VCaP (cell line): ENCODE measurements at regions not wholly inside any gene's neighbourhood (a gene's known extent, or its start where the extent isn't known, plus 50 kb on each side); places are given as distances from the start of the nearest gene placed in this dataset.

Experiments
- H3K27ac ChIP-seq: fragments of 450-650 bp; 2 replicates; pipeline ENCODE4 v1.5.1; 2017
- CTCF ChIP-seq: fragments of 450-650 bp; conservative IDR thresholded peaks from 2 replicates; pipeline ENCODE4 v1.5.1; 2017; ENCODE audit warnings: mild to moderate bottlenecking, moderate library complexity

- H3K27ac ChIP-seq = no peak overlapping the region
- no peak for TF ChIP-seq CTCF
These were observed 120.4 kb upstream of the MEF2A start for GRCh38 chr15:99445272-99445850.

DNA sequence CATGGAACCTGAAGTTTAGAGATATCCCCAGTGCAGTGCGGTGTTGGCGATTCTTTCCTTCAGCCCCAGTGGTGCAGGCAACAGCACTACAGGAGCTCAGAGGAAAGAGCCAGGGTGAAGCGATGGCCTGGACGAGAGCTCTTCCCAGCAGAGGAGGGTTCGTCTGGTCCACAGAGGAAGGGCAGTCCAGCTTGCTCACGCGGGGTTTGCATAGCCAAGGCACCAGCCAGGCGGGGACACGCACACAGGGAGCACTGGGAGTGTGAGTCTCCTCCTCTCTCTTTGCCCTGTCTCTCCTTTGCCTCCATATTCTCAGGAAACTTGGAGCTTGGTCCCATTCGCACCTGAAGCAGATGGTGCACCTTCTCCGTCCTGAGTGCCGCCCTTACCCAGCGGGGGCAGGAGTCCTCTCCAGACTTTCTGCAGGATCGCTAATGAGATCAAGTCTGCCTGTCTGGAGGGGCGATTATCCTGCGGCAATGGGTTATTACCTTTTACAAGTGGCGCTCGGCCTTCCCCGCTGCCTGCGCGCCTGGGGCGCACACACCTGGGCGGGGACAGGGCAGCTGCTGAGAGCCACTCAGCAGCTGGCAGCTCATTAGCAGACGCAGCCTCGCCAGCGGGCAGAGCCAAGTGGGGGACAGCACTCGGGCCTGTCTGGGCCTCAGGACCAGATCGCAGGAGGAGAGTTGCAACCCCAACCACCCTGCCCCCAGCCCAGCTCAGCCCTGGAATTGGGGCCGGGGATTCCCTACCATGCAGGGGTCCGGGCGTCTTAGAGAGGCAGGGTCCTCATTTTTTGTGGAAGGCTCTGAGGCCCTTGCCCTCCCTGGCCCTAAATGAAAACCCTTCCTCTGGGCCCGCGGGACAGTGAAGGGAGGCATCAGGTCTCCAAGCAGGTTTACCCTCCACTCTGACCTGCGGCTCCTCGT lies 119.0 kb upstream of the MEF2A start:
- no peak for TF ChIP-seq CTCF
- H3K27ac ChIP-seq = no peak overlapping the region

DNA sequence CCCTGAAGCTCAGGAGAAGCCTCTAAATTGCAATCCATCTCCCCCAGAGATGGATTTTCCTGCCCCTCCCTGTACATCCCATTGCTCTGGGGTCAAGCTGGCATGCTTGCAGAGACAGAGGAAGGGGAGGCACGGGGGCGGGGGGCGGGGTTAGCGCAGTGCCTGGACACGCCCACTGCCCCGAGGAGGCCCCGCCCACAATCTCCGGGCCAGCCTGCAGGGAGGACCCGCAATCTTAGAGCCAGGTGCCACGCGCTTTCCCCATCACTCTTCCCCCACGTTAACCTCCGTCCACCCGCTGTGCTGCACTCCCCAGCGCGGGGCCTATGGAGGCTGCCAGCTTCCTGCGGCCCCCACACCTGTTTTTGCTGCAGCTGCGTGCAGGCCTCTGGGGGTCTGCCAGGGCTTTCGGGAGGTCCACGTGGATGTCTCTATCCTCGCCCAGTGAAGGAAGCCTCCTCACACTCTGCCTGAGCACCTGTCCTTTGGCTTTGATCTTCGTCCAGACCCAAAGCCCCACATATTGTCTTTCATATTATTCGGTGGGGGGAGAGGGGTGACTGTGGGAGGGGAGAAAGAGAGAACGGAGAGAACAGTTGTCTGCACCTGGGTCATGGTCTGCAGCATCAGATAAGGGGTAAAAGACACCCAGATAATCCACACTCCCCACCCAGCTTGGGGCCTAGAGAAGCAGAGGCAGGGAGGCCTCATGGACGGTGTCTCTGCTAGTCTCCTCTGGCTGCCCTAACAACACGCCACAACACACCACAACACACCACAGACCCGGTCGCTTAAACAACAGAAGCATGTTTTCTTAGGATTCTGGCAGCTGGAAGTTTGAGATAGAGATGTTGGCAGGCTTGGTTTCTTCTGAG lies 118.0 kb upstream of the MEF2A start:
- H3K27ac ChIP-seq = no peak overlapping the region
- no peak for TF ChIP-seq CTCF

DNA sequence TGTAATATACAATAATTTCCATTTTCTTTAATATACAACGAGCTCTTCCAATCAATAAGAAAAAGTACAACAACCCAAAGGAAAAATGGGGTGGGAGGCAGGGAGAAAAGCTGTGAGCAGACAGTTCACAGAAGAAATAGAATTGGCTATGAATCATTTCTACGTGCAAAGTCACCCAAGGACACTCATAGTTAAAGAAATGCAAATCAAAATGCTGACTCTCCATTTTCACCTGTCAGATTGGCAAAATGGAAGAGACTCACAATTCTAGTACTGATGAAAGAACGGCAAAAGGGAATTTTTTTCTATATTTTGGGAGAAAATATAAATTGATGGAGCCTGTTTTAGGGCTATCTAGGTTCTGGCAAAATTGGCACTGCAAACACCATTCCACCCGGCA lies 116.3 kb upstream of the MEF2A start:
- TF ChIP-seq CTCF = no peak
- H3K27ac ChIP-seq = no peak overlapping the region

DNA sequence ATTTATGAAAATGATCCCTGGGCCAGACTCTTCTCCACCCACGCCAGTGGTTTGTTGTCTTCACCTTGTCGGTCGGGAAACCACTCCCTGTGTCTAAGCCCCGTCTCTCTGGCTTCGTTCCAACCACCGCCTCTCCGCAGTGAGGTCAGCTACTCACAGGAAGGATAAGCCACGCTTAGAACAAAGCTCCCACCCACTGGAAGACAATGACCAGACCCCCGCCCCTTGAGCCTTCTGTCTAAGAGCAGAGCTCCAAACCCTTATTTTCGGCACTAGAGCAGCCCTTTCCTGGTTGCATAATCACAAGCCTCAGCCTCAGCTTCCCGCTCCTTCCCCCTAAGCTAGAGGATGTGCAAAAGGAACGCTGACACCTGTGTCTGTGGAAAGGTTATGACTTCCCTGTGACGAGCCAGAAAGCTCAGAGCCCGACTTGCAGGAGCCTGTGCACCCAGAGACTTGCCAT lies 114.9 kb upstream of the MEF2A start:
- no peak for TF ChIP-seq CTCF
- H3K27ac ChIP-seq = no peak overlapping the region

GRCh38 chr15:99451484-99451883 lies 114.3 kb upstream of the MEF2A start:
- H3K27ac ChIP-seq = no peak overlapping the region
- no peak for TF ChIP-seq CTCF

DNA sequence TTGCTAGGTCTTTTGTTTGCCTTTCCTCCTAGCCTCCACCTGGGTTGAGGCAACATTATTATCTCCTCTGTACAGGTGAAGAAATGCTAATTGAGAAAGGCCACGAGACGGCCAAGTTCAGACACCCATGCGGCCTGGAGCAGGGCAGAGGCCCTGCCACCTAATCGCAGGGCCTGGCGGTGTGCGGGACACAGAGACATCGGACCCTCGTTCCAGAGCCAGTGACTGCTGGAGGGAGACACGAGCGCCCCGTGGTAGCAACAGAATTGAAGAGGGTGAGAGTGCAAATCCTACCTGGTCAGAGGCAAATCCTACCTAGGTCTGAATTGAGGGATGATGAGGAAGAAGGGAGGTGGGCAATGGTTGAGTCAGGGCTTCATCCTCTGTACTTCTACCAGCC lies 113.8 kb upstream of the MEF2A start:
- no peak for TF ChIP-seq CTCF
- H3K27ac ChIP-seq = no peak overlapping the region
